ENCODE measurements at regions not wholly inside any gene's neighbourhood (a gene's known extent, or its start where the extent isn't known, plus 50 kb on each side); places are given as distances from the start of the nearest gene placed in this dataset.

DNA sequence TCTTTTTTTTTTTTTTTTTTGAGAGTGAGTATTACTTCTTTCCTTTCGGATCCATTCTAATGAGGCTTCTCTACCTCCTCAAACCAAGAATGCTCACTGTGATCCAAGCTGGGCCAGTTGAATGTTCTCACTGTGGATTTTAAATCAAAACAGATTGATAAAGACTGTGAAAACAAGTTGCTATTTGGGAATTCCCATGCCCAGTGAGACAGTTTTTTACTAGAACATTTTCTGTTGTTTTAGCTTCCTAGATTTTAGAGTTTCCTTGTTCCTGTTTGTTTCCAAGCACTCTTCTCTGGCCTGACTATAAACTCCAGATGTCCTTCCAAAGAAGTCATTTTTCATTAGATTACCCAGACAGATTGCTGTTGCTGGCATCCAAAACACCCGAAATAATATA, 60.1 kb upstream of the GALNT15 start:
- Histone ChIP-seq H3K9ac (ENCODE audit: insufficient read depth, low read length, poor library complexity, severe bottlenecking) (no peak overlapping the region), H2AFZ (ENCODE audit: insufficient read depth, low read depth, low read length, poor library complexity, severe bottlenecking) (no peak overlapping the region), H4K20me1 (ENCODE audit: insufficient read depth, low read length) (no peaks in the 10 kb centered on the region), H3K9me3 (replicated peaks in 1 of 2; ENCODE audit: control insufficient read depth in 1 of 2, insufficient read depth in 1 of 2, low read length in 2 of 2) (no peaks in the 10 kb centered on the region), H3K36me3 (replicated peaks in 1 of 2; ENCODE audit: control insufficient read depth in 1 of 2, insufficient read depth in 2 of 2, low read length in 2 of 2) (no peaks in the 10 kb centered on the region), H3K79me2 (ENCODE audit: insufficient read depth, low read length) (no peaks in the 10 kb centered on the region), H3K4me2 (replicated peaks; ENCODE audit: extremely low read depth, low read length, poor library complexity, severe bottlenecking) (no peak overlapping the region), H3K4me3 (replicated peaks in 1 of 3; ENCODE audit: low read depth in 2 of 3, low read length in 3 of 3) (no peak overlapping the region), H3K27me3 (ENCODE audit: control insufficient read depth in 2 of 2, insufficient read depth in 2 of 2, low read length in 2 of 2) (no peaks in the 10 kb centered on the region), H3K4me1 (ENCODE audit: control insufficient read depth in 1 of 2, insufficient read depth in 2 of 2, low read length in 2 of 2) (no peaks in the 10 kb centered on the region), H3K27ac (ENCODE audit: low read depth in 1 of 2, low read length in 2 of 2) (no peak overlapping the region)
- Mint-ChIP-seq H3K4me3 (no peak overlapping the region), H3K36me3 (no peaks in the 10 kb centered on the region), H3K27me3 (ENCODE audit: low read depth in 3 of 3) (no peaks in the 10 kb centered on the region), H3K27ac (no peak overlapping the region), H3K9me3 (peaks cover 2 to 17% (median 6%) of the 10 kb centered on the region in 7 donors), H3K4me1 (no peaks in the 10 kb centered on the region)
- intact Hi-C loops (cut with micrococcal nuclease) = no loop called here
- no peak for DNase-seq
- TF ChIP-seq, protein P1, sequence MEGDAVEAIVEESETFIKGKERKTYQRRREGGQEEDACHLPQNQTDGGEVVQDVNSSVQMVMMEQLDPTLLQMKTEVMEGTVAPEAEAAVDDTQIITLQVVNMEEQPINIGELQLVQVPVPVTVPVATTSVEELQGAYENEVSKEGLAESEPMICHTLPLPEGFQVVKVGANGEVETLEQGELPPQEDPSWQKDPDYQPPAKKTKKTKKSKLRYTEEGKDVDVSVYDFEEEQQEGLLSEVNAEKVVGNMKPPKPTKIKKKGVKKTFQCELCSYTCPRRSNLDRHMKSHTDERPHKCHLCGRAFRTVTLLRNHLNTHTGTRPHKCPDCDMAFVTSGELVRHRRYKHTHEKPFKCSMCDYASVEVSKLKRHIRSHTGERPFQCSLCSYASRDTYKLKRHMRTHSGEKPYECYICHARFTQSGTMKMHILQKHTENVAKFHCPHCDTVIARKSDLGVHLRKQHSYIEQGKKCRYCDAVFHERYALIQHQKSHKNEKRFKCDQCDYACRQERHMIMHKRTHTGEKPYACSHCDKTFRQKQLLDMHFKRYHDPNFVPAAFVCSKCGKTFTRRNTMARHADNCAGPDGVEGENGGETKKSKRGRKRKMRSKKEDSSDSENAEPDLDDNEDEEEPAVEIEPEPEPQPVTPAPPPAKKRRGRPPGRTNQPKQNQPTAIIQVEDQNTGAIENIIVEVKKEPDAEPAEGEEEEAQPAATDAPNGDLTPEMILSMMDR (IDR thresholded peaks at IDR 0.05) = no peak
- WGBS (ENCODE audit: insufficient coverage) = no CpG with 5 or more reads among the region's 2 CpGs

DNA sequence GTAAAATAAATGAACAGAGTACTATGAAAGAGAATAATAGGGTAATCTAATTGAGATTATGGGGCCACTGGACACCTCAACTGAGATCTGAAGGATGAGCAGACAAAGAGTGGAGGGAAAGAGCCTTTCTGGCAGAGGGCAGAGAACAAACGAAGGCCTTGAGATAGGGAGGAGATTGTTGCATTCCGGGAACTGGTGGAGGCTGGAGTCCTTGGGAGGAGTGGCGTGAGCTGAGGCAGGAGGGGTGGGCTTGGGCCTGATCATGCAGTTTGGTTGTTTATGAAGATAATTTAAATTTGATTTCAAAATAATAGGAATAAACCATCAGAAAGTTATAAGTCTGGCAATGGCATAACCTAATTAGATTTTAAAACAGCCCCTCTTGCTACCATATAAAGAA, 59.5 kb upstream of the GALNT15 start:
- no peak overlapping the region for H3K9ac ChIP-seq (ENCODE audit: insufficient read depth, low read length, poor library complexity, severe bottlenecking)
- Mint-ChIP-seq H3K4me3 (no peak overlapping the region), H3K36me3 (no peaks in the 10 kb centered on the region), H3K27ac (no peak overlapping the region), H3K4me1 (no peaks in the 10 kb centered on the region), H3K9me3 (peaks cover 2 to 17% (median 6%) of the 10 kb centered on the region in 7 donors), H3K27me3 (ENCODE audit: low read depth in 3 of 3) (no peaks in the 10 kb centered on the region)
- no peaks in the 10 kb centered on the region for H4K20me1 ChIP-seq (ENCODE audit: insufficient read depth, low read length)
- H3K4me3 ChIP-seq (replicated peaks in 1 of 3; ENCODE audit: low read depth in 2 of 3, low read length in 3 of 3) = no peak overlapping the region
- TF ChIP-seq, protein P1 (IDR thresholded peaks at IDR 0.05) = no peak
- intact Hi-C loops (cut with micrococcal nuclease) = no loop called here
- H3K4me2 ChIP-seq (replicated peaks; ENCODE audit: extremely low read depth, low read length, poor library complexity, severe bottlenecking) = no peak overlapping the region
- no peaks in the 10 kb centered on the region for H3K79me2 ChIP-seq (ENCODE audit: insufficient read depth, low read length)
- no peaks in the 10 kb centered on the region for H3K27me3 ChIP-seq (ENCODE audit: control insufficient read depth in 2 of 2, insufficient read depth in 2 of 2, low read length in 2 of 2)
- H2AFZ ChIP-seq (ENCODE audit: insufficient read depth, low read depth, low read length, poor library complexity, severe bottlenecking) = no peak overlapping the region
- DNase-seq = no peak
- no peaks in the 10 kb centered on the region for H3K9me3 ChIP-seq (replicated peaks in 1 of 2; ENCODE audit: control insufficient read depth in 1 of 2, insufficient read depth in 1 of 2, low read length in 2 of 2)
- no peak overlapping the region for H3K27ac ChIP-seq (ENCODE audit: low read depth in 1 of 2, low read length in 2 of 2)
- no peaks in the 10 kb centered on the region for H3K4me1 ChIP-seq (ENCODE audit: control insufficient read depth in 1 of 2, insufficient read depth in 2 of 2, low read length in 2 of 2)
- 86% methylated on average over 1 of the region's 3 CpGs for WGBS (ENCODE audit: insufficient coverage)
- no peaks in the 10 kb centered on the region for H3K36me3 ChIP-seq (replicated peaks in 1 of 2; ENCODE audit: control insufficient read depth in 1 of 2, insufficient read depth in 2 of 2, low read length in 2 of 2)

All from CD14-positive monocyte (primary cell).